GM19043 (cell line): ENCODE measurements at regions not wholly inside any gene's neighbourhood (a gene's known extent, or its start where the extent isn't known, plus 50 kb on each side); places are given as distances from the start of the nearest gene placed in this dataset.

ENCODE experiments used
- ATAC-seq: cut with Tn5 transposase; IDR thresholded peaks from one replicate; pipeline ENCODE4 v1.9.1; 2021; ENCODE audit warnings: low read depth; ENCODE audit not compliant: unreplicated experiment

DNA sequence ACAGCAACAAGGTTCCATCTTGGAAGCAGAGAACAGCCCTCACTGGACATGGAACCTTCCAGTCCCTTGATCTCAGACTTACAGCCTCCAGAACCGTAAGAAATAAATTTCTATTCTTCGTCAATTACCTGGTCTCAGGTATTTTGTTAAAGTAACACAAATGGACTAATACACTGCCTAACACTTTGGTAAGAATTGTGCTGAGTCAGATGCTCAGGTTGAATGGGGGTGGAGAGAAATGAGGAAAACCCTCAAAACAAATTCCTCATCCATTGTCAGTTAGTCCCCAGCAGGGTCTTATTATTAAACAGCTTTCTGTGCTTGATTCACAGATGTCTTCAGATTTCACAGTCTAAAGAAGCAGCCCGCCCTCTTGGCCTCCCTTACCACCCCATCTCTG lies 306.2 kb upstream of the SLCO3A1 start:
- ATAC-seq: no peak

DNA sequence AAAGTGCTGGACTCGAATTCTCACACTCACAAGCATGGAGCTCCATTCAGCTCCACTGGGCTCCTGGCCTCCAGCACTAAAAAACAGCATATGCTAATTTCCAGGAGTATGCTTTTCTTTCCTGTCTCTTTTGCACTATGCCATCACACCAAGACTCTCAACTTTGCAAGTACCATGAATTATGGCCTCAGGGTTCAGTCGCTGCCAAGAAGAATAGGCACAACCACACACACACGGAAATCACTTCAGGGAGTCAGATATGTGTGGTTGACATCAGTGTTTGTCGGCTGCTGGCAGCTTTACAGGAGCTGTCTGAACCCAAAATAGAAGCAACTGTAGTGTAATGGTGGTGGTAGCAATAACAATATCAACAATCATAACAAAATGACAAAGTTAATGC lies 305.0 kb upstream of the SLCO3A1 start:
- no peak for ATAC-seq

GRCh38 chr15:91549581-91549980 lies 303.9 kb upstream of the SLCO3A1 start:
- ATAC-seq: no peak

DNA sequence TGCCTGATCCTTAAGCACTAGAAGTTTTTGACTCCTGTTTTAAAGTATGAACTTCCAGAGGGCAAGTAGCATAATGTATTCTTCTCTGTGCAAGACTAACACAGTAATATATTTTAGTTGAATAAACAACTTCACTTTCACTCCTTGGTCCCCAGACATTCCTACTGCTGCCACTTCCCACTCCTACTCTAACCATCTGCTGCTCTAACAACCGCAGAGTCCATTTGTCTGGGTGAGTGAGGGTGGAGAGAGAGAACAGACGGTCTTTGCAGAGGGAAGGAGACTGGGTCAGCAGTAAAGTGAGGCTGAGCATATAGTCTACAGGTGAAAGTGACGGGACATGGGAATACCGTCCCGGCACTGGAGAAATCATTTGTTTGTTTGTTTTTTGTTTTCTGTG lies 301.0 kb upstream of the SLCO3A1 start:
- no peak for ATAC-seq

DNA sequence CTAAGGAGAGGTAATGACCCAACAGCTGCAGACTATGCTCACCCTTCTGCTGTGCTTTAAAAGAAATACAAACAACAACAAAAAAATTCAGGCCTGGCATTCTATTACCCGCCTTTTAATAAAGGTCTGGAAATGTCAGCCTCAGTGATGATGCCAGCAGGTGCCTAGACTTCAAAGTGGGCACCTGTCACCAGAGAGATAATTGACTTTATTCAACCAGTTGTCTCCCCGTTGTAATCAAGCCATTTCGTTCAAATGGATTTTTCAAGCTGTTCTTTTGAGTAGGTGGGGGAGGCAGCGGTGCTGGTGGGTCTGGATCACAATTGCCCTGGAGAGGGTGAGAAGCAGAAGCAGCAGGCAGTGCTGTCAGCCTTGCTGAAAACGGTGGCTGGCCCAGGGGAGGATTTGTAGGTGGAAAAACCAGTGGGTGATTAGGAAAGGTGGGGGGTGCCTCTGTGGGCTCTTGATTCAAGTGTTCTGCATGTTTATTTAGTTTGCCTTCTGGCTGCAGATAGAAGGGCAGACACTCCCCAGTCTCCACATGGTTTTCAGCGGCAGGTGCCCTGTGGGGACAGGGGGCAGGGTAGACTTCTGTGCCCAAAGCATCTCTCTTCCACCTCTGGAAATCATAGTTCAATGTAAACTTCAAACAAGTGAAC lies 300.2 kb upstream of the SLCO3A1 start:
- ATAC-seq: no peak

GRCh38 chr15:91555312-91555711 lies 298.2 kb upstream of the SLCO3A1 start:
- no peak for ATAC-seq

- ATAC-seq: no peak
Measured at GRCh38 chr15:91556926-91557325, 296.6 kb upstream of the SLCO3A1 start.

DNA sequence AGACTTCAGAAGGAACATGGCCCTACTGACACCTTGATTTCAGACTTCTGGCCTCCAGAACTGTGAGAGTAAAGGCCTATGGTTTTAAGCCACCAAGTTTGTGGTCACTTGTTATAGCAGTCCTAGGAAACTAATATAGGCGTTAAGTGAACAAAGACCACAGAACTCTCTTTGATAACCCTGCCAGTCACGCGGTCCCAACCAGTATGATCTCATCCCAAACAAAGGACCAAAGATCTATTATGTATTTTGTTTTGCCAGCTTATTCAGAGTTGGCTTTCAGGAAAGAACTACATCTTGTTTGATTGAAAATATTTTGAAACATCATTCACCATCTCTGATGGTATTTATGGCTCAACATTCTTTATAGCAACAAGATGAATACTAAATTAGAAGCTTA lies 294.4 kb upstream of the SLCO3A1 start:
- ATAC-seq: no peak

- no peak for ATAC-seq
Measured at GRCh38 chr15:91561371-91562100, 292.0 kb upstream of the SLCO3A1 start.

GRCh38 chr15:91562698-91563097 lies 290.8 kb upstream of the SLCO3A1 start:
- no peak for ATAC-seq

DNA sequence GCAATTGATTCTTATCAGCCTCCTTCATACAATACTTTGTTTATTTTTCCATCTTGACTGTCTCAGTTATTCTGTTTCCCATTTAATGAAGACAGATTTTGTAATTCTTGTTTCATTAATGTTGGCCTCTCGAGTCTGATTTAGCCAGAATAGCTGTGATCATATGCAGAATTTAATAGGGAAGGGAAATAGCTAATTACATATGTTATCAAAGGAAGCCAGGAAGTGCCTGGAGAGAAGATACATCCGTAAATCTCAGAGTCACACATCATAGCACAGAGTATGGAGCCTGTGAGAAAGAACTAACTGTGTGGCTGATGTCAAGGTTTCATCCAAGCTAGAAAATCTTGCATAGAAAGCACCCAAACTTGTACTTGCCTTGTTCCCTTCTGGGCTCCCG lies 288.9 kb upstream of the SLCO3A1 start:
- no peak for ATAC-seq

DNA sequence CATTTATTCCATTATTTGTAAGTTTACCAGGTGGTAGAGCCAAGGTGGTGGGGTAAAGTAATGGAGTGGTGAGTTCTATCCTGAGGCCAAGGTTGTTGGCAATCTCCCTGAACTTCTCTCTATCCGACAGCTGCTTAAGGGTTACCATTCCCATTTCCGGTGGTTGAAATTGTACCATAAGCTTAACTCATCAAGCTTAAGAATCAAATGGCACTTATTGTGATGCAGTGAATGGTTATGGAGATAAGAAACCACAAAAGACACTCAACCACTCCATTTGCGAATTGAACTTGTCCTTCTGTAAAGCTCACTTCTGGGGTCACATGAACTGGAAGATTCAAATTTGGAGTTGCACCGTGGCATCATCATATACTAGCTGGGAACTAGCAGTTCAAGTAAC lies 287.4 kb upstream of the SLCO3A1 start:
- ATAC-seq: no peak

GRCh38 chr15:91568036-91568435 lies 285.5 kb upstream of the SLCO3A1 start:
- no peak for ATAC-seq

- ATAC-seq: no peak
Measured at GRCh38 chr15:91572110-91572509, 281.4 kb upstream of the SLCO3A1 start.

DNA sequence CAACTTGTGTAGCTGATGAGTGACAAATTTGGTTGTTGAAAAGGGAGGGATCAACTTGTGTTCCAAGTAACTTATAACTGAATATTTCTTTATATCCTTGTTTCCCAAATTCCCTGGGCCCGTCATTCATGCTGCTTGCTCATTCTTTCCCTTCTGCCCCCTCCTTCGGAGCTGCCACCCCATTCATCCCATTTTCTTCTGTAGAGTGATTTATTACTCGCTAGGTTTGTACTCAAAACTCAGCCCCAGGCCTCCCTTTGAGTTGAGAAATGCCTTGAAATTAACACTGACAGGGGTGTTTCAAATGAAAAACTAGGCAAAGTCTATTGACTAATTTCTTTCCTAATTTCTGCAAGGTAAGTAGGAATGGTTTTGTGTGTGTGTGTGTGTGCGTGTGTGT lies 277.4 kb upstream of the SLCO3A1 start:
- ATAC-seq: no peak

GRCh38 chr15:91578511-91578910 lies 275.0 kb upstream of the SLCO3A1 start:
- ATAC-seq: no peak

- no peak for ATAC-seq
Measured at GRCh38 chr15:91584895-91585294, 268.6 kb upstream of the SLCO3A1 start.

- no peak for ATAC-seq
Measured at GRCh38 chr15:91586560-91586959, 266.9 kb upstream of the SLCO3A1 start.

DNA sequence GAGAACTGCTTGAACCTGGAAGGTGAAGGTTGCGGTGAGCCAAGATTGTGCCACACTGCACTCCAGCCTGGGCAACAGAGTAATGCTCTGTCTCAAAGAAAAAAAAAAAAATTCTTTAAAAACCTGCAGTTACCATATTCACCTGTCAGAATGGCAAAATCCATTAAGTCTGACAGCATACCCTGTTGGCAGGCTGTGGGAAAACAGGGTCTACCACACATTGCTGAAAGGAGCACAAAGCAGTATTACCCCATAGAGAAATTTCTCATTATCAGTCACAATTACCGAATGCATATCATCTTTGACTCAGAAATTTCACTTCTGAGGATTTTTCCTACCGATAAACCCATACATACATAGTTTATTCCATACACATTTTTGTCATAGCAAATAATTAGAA lies 264.1 kb upstream of the SLCO3A1 start:
- ATAC-seq: no peak

GRCh38 chr15:91592567-91592966 lies 260.9 kb upstream of the SLCO3A1 start:
- no peak for ATAC-seq

DNA sequence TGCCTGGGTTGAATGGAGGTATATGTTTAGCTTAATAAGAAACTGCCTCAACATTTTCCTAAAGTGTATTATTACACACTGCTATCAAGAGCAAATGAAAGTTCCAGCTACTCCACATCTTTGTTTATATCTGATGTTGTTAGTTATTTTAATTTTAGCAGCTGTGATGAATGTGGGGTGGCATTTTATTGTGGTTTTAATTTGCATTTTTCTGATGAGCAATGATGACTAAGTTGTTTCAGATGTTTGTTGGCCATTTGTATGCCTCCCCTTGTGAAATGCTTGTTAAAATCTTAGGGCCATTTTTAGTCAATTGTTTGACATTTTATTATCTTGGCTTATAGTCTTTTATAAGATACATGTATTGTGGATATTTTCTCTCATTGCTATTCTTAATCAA lies 260.4 kb upstream of the SLCO3A1 start:
- ATAC-seq: no peak

DNA sequence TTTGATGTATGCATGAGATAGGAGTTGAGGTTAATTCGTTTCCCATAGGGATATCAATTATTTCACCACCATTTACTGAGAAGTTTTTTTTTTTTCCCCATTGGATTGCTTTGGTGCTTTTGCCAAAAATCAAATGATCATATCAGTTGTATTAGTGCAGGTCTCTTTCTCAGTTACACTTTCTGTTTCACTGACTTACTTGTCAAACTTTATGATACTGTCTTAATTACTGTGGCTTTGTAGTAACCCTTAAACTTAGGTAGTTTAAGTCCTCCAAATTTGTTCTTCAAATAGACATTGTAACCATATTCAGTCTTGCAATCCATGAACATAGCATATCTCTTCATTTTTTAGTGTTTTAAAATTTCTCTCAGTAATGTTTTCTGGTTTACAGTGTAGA lies 259.9 kb upstream of the SLCO3A1 start:
- ATAC-seq: no peak
